ENCODE measurements at regions not wholly inside any gene's neighbourhood (a gene's known extent, or its start where the extent isn't known, plus 50 kb on each side); places are given as distances from the start of the nearest gene placed in this dataset.

DNA sequence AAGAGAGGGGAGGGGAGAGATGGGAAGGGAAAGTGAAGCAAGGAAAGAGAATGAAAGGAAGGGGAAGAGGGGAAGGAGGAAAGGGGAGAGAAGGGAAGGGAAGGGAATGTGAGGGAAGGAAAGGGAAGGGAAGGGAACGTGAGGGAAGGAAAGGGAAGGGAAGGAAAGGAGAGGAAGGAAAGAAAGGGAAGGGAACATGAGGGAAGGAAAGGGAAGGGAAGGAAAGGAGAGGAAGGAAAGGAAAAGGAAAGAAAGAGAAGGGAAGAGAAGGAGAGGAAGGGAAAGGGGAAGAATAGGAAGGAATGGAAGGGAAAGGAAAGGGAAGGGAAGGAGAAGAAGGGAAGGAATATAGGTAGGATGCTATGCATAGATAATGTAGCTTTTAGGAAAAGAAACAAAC is 139.7 kb upstream of the PTER start:
- TF ChIP-seq, protein P1, sequence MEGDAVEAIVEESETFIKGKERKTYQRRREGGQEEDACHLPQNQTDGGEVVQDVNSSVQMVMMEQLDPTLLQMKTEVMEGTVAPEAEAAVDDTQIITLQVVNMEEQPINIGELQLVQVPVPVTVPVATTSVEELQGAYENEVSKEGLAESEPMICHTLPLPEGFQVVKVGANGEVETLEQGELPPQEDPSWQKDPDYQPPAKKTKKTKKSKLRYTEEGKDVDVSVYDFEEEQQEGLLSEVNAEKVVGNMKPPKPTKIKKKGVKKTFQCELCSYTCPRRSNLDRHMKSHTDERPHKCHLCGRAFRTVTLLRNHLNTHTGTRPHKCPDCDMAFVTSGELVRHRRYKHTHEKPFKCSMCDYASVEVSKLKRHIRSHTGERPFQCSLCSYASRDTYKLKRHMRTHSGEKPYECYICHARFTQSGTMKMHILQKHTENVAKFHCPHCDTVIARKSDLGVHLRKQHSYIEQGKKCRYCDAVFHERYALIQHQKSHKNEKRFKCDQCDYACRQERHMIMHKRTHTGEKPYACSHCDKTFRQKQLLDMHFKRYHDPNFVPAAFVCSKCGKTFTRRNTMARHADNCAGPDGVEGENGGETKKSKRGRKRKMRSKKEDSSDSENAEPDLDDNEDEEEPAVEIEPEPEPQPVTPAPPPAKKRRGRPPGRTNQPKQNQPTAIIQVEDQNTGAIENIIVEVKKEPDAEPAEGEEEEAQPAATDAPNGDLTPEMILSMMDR (IDR thresholded peaks at IDR 0.05; ENCODE audit: insufficient read depth, missing control alignments), result no peak
- FAIRE-seq (no peak), DNase-seq (ENCODE audit: insufficient read length, low spot score) (no peak)

DNA sequence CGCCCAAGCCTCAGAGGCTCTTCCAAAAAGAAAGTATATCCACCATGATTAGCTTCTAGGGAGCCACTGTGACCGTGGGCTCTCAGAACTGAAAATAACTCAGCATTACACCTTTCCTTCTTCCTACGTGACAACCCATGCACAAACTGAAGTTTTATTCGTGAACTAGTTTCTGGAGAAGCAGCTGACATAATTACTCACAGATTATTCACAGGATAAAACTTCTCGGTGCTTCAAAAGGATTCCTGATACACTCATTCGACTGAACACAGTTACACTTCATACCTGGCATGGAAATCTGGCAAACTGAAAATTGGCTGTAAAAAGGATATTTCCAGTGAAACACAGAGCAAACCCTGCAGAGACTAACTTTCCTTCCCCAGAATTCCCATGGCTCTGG is 139.2 kb upstream of the PTER start:
- FAIRE-seq (no peak), DNase-seq (ENCODE audit: insufficient read length, low spot score) (no peak)
- TF ChIP-seq, protein P1 (IDR thresholded peaks at IDR 0.05; ENCODE audit: insufficient read depth, missing control alignments), result no peak

DNA sequence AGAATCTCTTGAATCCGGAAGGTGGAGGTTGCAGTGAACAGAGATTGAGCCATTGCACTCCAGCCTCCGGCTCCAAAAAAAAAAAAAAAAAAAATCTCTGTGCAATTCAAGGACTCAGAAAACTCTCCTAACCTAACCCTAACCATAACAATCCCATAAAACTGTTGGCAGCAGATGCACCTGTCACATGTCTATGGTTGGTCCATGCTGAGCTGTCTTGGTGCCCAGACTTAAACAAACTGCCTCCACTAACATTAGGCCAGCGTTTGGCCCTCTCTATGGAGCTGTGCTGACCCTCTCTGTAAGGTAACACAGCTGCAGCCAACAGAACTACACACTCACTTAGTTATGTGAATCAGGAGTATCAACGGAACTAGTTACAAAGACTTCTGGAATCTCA is 132.5 kb upstream of the PTER start:
- no peak for FAIRE-seq

DNA sequence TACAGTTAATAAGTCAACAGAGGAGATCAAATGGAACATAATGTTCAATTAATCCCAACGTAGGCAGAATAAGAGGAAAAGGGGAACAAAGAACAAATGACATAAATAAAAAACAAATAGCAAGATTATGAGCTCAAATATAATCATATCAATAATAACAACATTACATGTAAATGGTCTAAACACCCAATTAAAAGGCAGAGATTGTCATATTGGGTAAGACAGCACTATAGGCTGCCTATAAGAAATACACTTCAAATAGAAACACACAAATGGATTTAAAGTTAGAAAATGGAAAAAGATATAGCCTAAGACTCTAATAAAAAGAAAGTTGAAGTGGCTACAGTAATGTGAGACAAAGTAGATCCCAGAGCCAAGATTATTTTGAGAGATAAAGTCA is 126.4 kb upstream of the PTER start:
- no peak for DNase-seq (ENCODE audit: insufficient read length, low spot score)
- no peak for FAIRE-seq
- TF ChIP-seq, protein P1 (IDR thresholded peaks at IDR 0.05; ENCODE audit: insufficient read depth, missing control alignments), result no peak

More for the DNA sequence above, 132.5 kb upstream of the PTER start:
- TF ChIP-seq, protein P1 (IDR thresholded peaks at IDR 0.05; ENCODE audit: insufficient read depth, missing control alignments), result no peak
- DNase-seq (ENCODE audit: insufficient read length, low spot score), result no peak

DNA sequence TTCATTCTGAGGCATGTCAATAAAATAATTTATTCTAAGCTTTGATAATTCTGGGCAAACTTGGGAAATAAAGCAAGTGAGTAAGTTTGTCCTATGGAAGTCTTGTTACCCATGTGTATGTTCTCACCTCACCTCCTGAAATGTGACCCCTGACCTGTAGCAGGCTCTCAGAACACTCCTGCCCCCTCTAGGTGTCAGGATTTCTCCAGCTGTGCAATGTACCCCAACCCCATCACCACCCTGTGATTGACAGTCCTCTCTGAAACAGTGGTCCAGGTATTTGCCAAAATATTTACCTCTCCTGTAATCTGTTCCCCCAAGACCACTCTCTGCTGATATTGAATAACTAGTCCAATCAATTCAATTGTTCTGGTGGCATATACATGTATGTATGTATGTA is 122.6 kb upstream of the PTER start:
- DNase-seq (ENCODE audit: insufficient read length, low spot score) (no peak), FAIRE-seq (no peak)

DNA sequence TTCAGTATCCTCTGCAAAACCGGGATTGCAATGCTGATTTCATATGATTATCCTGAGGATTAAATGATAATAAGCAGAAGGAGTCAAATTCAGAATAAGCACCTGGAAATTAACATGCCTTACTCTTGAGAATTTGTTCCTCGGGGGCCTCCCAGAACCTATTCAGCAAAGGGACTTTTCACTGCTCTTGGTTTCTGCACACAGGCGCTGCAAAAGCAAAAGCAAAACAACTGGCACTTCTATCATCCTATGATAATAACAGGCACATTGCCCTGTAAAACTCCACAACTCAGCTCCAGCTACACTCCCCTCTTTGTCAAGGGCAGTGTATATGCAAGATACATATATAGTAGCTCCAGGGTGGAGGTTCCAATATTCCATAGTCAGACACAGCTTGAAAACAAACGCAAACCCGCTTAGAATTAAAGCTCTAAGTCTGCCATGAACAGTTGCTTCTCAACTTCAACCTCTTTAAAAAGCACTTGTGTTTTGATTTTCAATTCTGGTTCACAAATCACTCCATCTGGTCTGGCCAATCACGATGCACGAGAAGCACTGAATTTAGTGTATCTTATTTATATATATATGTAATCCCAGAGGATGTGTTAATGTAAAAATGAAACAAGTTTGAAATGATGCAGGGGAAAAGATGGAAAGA is 119.9 kb upstream of the PTER start:
- DNase-seq (ENCODE audit: insufficient read length, low spot score) (no peak), FAIRE-seq (no peak)
- TF ChIP-seq, protein P1 (IDR thresholded peaks at IDR 0.05; ENCODE audit: insufficient read depth, missing control alignments), result no peak

More for the DNA sequence above, 122.6 kb upstream of the PTER start:
- TF ChIP-seq, protein P1 (IDR thresholded peaks at IDR 0.05; ENCODE audit: insufficient read depth, missing control alignments), result no peak

DNA sequence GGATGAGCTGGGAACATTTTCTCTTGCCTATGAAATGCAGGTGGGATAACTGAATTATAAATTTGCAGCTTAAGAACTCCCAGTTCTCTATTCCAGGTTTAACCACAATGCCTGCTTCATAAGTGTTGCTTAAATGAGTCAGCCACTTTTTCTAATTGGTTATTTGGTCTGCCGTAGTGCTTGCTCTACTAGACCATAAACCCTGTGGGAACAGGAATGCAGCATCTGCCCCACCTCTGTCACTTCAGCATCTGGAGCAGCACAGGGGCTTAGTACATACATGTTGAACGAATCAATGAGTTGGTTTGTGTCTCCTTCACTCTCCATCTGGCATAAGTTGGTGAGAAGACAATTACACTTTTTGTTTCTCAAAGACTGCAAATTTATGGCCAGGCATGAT is 95.2 kb upstream of the PTER start:
- no peak for DNase-seq (ENCODE audit: insufficient read length, low spot score)
- FAIRE-seq, result no peak
- TF ChIP-seq, protein P1 (IDR thresholded peaks at IDR 0.05; ENCODE audit: insufficient read depth, missing control alignments), result no peak
